ENCODE measurements at regions not wholly inside any gene's neighbourhood (a gene's known extent, or its start where the extent isn't known, plus 50 kb on each side); places are given as distances from the start of the nearest gene placed in this dataset.

DNA sequence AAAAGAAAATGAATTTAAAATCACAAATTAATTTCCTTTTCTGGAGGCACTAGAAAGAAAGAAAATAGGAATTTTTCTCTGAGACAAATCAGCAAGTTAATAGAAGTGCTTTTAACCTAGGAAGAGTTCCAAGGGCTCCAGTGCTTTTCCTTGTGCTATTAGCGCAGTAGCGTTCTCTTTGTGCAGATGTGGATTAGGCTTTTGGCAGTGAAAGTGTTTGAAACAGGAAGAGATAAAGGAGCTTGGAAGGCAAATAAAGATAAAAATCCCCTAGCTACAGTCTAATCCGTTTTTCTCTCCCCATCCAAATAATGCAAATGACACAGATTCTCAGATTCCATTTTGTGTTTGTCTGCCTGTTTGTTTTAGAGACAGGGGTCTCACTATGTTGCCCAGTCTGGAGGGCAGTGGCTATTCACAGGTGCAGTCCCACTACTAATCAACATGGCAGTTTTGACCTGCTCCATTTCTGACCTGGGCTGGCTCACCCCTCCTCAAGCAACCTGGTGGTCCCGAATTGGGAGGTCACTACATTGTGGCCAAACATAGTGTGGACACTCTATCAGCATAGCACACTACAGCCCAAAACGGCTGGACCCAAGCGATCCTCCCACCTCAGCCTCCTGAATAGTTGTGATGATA, 166.1 kb downstream of the PAWR start:
- Mint-ChIP-seq H3K36me3 (no peaks in the 10 kb centered on the region), H3K4me1 (peaks cover 5% of the 10 kb centered on the region), H3K4me3 (no peak overlapping the region), H3K9me3 (no peaks in the 10 kb centered on the region), H3K27ac (no peak overlapping the region), H3K27me3 (ENCODE audit: low read depth) (no peaks in the 10 kb centered on the region)
- TF ChIP-seq CTCF (IDR thresholded peaks at IDR 0.05; ENCODE audit: unreplicated experiment) = no peak
- DNase-seq (ENCODE audit: low spot score in 2 of 2, unreplicated experiment in 2 of 2) = no peak

- H3K9me3 Mint-ChIP-seq = peaks cover 2% of the 10 kb centered on the region
- no peak for DNase-seq (ENCODE audit: low spot score in 2 of 2, unreplicated experiment in 2 of 2)
- no peak overlapping the region for H3K27ac Mint-ChIP-seq
- peaks cover 5% of the 10 kb centered on the region for H3K4me1 Mint-ChIP-seq
- peaks cover 2% of the 10 kb centered on the region for H3K36me3 Mint-ChIP-seq
- no peak overlapping the region for H3K4me3 Mint-ChIP-seq
- no peak for TF ChIP-seq CTCF (IDR thresholded peaks at IDR 0.05; ENCODE audit: unreplicated experiment)
- H3K27me3 Mint-ChIP-seq (ENCODE audit: low read depth) = no peaks in the 10 kb centered on the region
Observed at GRCh38 chr12:79522989-79523386, 167.8 kb downstream of the PAWR start.

- Mint-ChIP-seq H3K4me1 (peaks cover 5% of the 10 kb centered on the region), H3K27me3 (ENCODE audit: low read depth) (no peaks in the 10 kb centered on the region), H3K9me3 (peaks cover 7% of the 10 kb centered on the region), H3K27ac (peak overlapping the region; percentile 45), H3K36me3 (peaks cover 3% of the 10 kb centered on the region), H3K4me3 (no peak overlapping the region)
- no peak for DNase-seq (ENCODE audit: low spot score in 2 of 2, unreplicated experiment in 2 of 2)
- no peak for TF ChIP-seq CTCF (IDR thresholded peaks at IDR 0.05; ENCODE audit: unreplicated experiment)
Observed at GRCh38 chr12:79522257-79522988, 168.3 kb downstream of the PAWR start.

DNA sequence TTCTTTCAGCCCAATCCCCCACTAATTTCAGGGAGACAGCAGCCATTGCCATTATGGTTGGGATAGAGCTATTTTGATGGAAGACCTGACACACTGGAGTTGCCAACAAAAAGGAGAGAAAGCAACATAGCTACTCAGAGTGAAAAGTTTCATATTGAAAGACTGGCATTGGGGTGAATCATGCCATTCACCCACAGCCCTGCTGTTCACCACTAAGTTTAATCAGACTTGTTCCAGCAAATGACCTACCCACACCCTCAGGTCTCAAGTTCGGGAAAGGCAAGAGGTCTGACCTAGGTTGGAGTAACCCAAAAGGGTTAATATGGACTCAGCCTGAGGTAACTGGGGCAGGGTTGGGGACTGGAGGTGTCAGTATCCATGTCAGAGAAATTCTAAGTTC, 169.2 kb downstream of the PAWR start:
- DNase-seq (ENCODE audit: low spot score in 2 of 2, unreplicated experiment in 2 of 2) = no peak

DNA sequence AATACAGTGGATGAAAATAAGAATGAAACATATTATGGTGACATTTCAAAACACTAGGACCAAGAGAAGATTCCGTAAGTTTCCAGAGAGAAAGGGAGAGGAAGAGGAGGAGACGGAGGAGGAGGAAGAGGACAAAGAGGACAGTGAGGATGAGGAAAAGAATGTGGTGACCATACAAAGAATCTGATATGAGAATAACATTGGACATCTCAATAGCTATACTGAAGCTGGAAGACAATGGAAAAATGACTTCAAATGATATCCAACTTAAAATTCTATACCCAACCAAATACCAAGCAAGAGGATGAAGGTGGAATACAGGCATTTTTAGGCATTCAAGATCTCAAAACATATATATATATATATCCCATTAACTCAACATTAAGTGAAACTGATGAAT, 173.4 kb downstream of the PAWR start:
- Mint-ChIP-seq H3K27ac (no peak overlapping the region), H3K36me3 (peaks cover 15% of the 10 kb centered on the region), H3K9me3 (peaks cover 25% of the 10 kb centered on the region), H3K4me1 (peaks cover 14% of the 10 kb centered on the region), H3K4me3 (no peak overlapping the region), H3K27me3 (ENCODE audit: low read depth) (no peaks in the 10 kb centered on the region)
- DNase-seq (ENCODE audit: low spot score in 2 of 2, unreplicated experiment in 2 of 2) = no peak
- TF ChIP-seq CTCF (IDR thresholded peaks at IDR 0.05; ENCODE audit: unreplicated experiment) = no peak

More for the DNA sequence above, 169.2 kb downstream of the PAWR start:
- peaks cover 11% of the 10 kb centered on the region for H3K9me3 Mint-ChIP-seq
- no peak overlapping the region for H3K4me3 Mint-ChIP-seq
- no peak overlapping the region for H3K27ac Mint-ChIP-seq
- H3K4me1 Mint-ChIP-seq = peaks cover 5% of the 10 kb centered on the region
- no peaks in the 10 kb centered on the region for H3K27me3 Mint-ChIP-seq (ENCODE audit: low read depth)
- H3K36me3 Mint-ChIP-seq = peaks cover 7% of the 10 kb centered on the region
- no peak for TF ChIP-seq CTCF (IDR thresholded peaks at IDR 0.05; ENCODE audit: unreplicated experiment)

Data from mesothelial cell of epicardium (in vitro differentiated cells).